ENCODE measurements at regions not wholly inside any gene's neighbourhood (a gene's known extent, or its start where the extent isn't known, plus 50 kb on each side); places are given as distances from the start of the nearest gene placed in this dataset.
"Not testable (repeated sequence)": the region's sequence is repeated elsewhere in the genome, so short reads cannot be mapped to it uniquely, and the experiment has no call there.

DNA sequence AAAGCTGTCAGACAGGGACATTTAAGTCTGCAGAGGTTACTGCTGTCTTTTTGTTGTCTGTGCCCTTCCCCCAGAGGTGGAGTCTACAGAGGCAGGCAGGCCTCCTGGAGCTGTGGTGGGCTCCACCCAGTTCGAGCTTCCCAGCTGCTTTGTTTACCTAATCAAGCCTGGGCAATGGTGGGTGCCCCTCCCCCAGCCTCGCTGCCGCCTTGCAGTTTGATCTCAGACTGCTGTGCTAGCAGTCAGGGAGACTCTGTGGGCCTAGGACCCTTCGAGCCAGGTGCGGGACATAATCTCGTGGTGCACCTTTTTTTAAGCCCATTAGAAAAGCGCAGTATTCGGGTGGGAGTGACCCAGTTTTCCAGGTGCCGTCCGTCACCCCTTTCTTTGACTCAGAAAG is 384.2 kb upstream of the SYNCRIP start:
- H3K36me3 ChIP-seq (ENCODE audit: control insufficient read depth in 3 of 3, insufficient read depth in 3 of 3, low read length in 3 of 3); H3K4me1 ChIP-seq (ENCODE audit: control insufficient read depth in 3 of 3, insufficient read depth in 3 of 3, low read length in 3 of 3); H3K9me3 ChIP-seq (ENCODE audit: control insufficient read depth in 3 of 3, low read length in 3 of 3); H3K27me3 ChIP-seq (ENCODE audit: control insufficient read depth in 3 of 3, insufficient read depth in 3 of 3, low read length in 3 of 3); H3K4me3 ChIP-seq (ENCODE audit: low read length in 3 of 3); H3K27ac ChIP-seq (ENCODE audit: low read depth, low read length); H3K9ac ChIP-seq (ENCODE audit: low read depth in 1 of 3, low read length in 3 of 3): not testable (repeated sequence)

DNA sequence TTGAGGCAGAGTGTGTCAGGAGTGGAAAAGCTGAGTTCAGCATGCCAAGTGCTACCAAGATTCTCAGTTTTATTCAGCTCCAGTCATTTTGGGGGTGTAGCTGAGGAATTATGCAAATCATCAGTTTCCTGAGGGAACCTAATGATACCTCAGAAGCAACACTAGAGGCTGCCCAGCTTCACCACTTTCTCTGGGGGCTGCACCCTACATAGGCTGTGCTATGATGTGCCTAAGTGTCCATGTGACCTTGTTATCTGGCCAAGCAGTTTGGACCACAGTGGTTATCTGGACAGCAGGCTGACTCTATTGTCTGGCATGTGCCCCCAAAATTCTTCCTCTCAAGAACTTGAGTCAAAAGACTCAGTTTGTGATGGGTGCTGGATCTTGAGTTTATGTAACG is 374.6 kb upstream of the SYNCRIP start:
- Histone ChIP-seq H3K27ac (ENCODE audit: low read depth, low read length) (no peak overlapping the region), H3K4me3 (ENCODE audit: low read length in 3 of 3) (no peak overlapping the region), H3K36me3 (ENCODE audit: control insufficient read depth in 3 of 3, insufficient read depth in 3 of 3, low read length in 3 of 3) (no peaks in the 10 kb centered on the region), H3K9ac (ENCODE audit: low read depth in 1 of 3, low read length in 3 of 3) (no peak overlapping the region), H3K4me1 (ENCODE audit: control insufficient read depth in 3 of 3, insufficient read depth in 3 of 3, low read length in 3 of 3) (no peaks in the 10 kb centered on the region), H3K27me3 (ENCODE audit: control insufficient read depth in 3 of 3, insufficient read depth in 3 of 3, low read length in 3 of 3) (no peaks in the 10 kb centered on the region), H3K9me3 (ENCODE audit: control insufficient read depth in 3 of 3, low read length in 3 of 3) (no peaks in the 10 kb centered on the region)

GRCh38 chr6:86016567-86016966 is 373.9 kb upstream of the SYNCRIP start:
- H3K4me1 ChIP-seq (ENCODE audit: control insufficient read depth in 3 of 3, insufficient read depth in 3 of 3, low read length in 3 of 3), result no peaks in the 10 kb centered on the region
- H3K27me3 ChIP-seq (ENCODE audit: control insufficient read depth in 3 of 3, insufficient read depth in 3 of 3, low read length in 3 of 3), result no peaks in the 10 kb centered on the region
- H3K27ac ChIP-seq (ENCODE audit: low read depth, low read length), result no peak overlapping the region
- no peak overlapping the region for H3K9ac ChIP-seq (ENCODE audit: low read depth in 1 of 3, low read length in 3 of 3)
- H3K9me3 ChIP-seq (ENCODE audit: control insufficient read depth in 3 of 3, low read length in 3 of 3), result no peaks in the 10 kb centered on the region
- no peaks in the 10 kb centered on the region for H3K36me3 ChIP-seq (ENCODE audit: control insufficient read depth in 3 of 3, insufficient read depth in 3 of 3, low read length in 3 of 3)
- H3K4me3 ChIP-seq (ENCODE audit: low read length in 3 of 3), result no peak overlapping the region

GRCh38 chr6:86016077-86016476 is 373.4 kb upstream of the SYNCRIP start:
- H3K36me3 ChIP-seq (ENCODE audit: control insufficient read depth in 3 of 3, insufficient read depth in 3 of 3, low read length in 3 of 3), result no peaks in the 10 kb centered on the region
- H3K27ac ChIP-seq (ENCODE audit: low read depth, low read length), result no peak overlapping the region

DNA sequence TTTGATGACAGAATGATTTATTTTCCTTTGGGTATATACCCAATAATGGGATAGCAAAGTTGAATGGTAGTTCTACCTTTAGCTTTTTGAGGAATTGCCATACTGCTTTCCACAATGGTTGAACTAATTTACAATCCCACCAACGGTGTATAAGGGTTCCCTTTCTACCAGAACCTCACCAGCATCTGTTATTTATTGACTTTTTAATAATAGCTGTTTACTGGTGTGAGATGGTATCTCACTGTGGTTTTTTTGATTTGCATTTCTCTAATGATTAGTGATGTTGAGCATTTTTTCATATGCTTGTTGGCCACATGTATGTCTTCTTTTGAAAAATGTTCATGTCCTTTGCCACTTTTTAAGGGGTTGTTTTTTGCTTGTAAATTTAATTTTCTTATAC is 370.3 kb upstream of the SYNCRIP start:
- H3K27ac ChIP-seq (ENCODE audit: low read depth, low read length); H3K4me3 ChIP-seq (ENCODE audit: low read length in 3 of 3); H3K9ac ChIP-seq (ENCODE audit: low read depth in 1 of 3, low read length in 3 of 3); H3K27me3 ChIP-seq (ENCODE audit: control insufficient read depth in 3 of 3, insufficient read depth in 3 of 3, low read length in 3 of 3); H3K4me1 ChIP-seq (ENCODE audit: control insufficient read depth in 3 of 3, insufficient read depth in 3 of 3, low read length in 3 of 3); H3K36me3 ChIP-seq (ENCODE audit: control insufficient read depth in 3 of 3, insufficient read depth in 3 of 3, low read length in 3 of 3); H3K9me3 ChIP-seq (ENCODE audit: control insufficient read depth in 3 of 3, low read length in 3 of 3): not testable (repeated sequence)

More at GRCh38 chr6:86016077-86016476, 373.4 kb upstream of the SYNCRIP start:
- H3K27me3 ChIP-seq (ENCODE audit: control insufficient read depth in 3 of 3, insufficient read depth in 3 of 3, low read length in 3 of 3), result no peaks in the 10 kb centered on the region
- H3K9me3 ChIP-seq (ENCODE audit: control insufficient read depth in 3 of 3, low read length in 3 of 3), result no peaks in the 10 kb centered on the region
- no peak overlapping the region for H3K9ac ChIP-seq (ENCODE audit: low read depth in 1 of 3, low read length in 3 of 3)
- no peaks in the 10 kb centered on the region for H3K4me1 ChIP-seq (ENCODE audit: control insufficient read depth in 3 of 3, insufficient read depth in 3 of 3, low read length in 3 of 3)
- no peak overlapping the region for H3K4me3 ChIP-seq (ENCODE audit: low read length in 3 of 3)

DNA sequence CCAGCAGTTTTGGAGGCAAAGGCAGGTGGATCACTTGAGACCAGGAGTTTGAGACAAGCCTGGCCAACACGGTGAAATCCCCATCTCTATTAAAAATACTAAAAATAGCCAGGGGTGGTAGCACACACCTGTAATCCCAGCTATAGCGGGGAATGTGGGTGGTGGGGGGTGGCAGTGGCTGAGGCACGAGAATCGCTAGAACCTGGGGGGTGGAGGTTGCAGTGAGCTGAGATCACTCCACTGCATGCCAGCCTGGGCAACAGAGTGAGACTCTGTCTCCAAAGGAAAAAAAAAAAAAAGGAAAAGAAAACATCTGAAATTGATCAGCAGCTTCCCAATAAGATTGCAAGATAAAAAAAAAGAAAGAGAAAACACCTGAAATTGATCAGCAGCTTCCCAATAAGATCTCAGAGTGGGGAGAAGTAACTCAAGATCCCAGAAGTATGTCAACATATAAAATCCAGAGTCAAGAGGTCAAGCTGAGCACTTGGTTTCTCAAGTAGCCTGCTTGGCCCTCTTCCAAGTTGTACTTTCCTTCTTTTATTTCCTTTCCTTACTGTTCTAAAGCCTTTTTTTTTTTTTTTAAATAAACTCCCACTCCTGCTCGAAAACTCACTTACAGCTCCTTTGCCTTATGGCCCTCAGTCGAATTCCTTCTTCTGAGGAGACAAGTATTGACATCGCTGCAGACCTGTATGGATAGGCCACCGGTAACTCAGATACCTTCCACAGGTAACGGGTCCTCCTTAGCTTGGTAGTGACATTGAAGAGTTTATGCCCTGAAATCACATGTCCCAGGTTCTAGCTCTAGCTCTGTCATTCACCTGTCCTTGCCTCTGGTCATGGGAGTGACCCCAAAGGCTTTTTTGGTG is 368.5 kb upstream of the SYNCRIP start:
- no peak overlapping the region for H3K27ac ChIP-seq (ENCODE audit: low read depth, low read length)

DNA sequence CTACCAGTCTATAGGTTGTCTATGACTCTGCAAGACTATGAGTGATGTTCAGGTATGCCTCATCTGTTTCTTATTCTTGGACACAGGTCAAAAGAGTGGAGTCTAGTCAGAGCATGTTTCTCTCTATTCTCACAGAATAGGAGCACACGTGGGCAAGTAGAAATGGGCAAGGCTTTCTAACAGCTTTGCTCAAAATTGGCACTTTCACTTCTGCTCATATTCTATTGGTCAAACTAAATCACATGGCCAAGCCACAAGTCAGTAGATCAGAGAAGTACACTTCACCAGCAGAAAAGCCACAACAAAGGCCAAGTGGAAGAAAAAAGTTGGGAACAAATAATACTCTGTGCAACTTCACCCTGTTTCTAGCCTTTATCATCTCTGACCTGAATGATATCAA is 354.5 kb upstream of the SYNCRIP start:
- Histone ChIP-seq H3K9ac (ENCODE audit: low read depth in 1 of 3, low read length in 3 of 3) (no peak overlapping the region), H3K36me3 (ENCODE audit: control insufficient read depth in 3 of 3, insufficient read depth in 3 of 3, low read length in 3 of 3) (no peaks in the 10 kb centered on the region), H3K4me3 (ENCODE audit: low read length in 3 of 3) (no peak overlapping the region), H3K9me3 (ENCODE audit: control insufficient read depth in 3 of 3, low read length in 3 of 3) (no peaks in the 10 kb centered on the region), H3K4me1 (ENCODE audit: control insufficient read depth in 3 of 3, insufficient read depth in 3 of 3, low read length in 3 of 3) (no peaks in the 10 kb centered on the region), H3K27ac (ENCODE audit: low read depth, low read length) (no peak overlapping the region), H3K27me3 (ENCODE audit: control insufficient read depth in 3 of 3, insufficient read depth in 3 of 3, low read length in 3 of 3) (no peaks in the 10 kb centered on the region)

More for the DNA sequence above, 368.5 kb upstream of the SYNCRIP start:
- Histone ChIP-seq H3K9ac (ENCODE audit: low read depth in 1 of 3, low read length in 3 of 3) (no peak overlapping the region), H3K9me3 (ENCODE audit: control insufficient read depth in 3 of 3, low read length in 3 of 3) (no peaks in the 10 kb centered on the region), H3K27me3 (ENCODE audit: control insufficient read depth in 3 of 3, insufficient read depth in 3 of 3, low read length in 3 of 3) (no peaks in the 10 kb centered on the region), H3K4me3 (ENCODE audit: low read length in 3 of 3) (no peak overlapping the region), H3K36me3 (ENCODE audit: control insufficient read depth in 3 of 3, insufficient read depth in 3 of 3, low read length in 3 of 3) (no peaks in the 10 kb centered on the region), H3K4me1 (ENCODE audit: control insufficient read depth in 3 of 3, insufficient read depth in 3 of 3, low read length in 3 of 3) (no peaks in the 10 kb centered on the region)

DNA sequence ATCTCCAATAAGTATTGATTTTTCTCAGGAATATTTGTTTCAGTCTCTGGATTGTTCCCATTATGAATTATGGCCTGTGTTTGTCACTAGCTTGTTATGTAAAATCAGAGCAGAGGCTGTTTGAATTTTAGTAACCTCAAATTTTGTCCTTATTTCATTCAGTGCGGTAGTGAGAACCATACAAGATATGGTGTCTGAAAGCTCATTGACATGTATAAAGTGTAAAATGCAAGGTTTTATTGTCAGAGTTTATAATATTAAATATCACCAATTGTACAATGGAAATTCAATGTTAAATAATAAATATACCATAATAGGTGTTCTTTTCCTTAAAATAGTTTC is 353.3 kb upstream of the SYNCRIP start:
- Histone ChIP-seq H3K9me3 (ENCODE audit: control insufficient read depth in 3 of 3, low read length in 3 of 3) (no peaks in the 10 kb centered on the region), H3K4me3 (ENCODE audit: low read length in 3 of 3) (no peak overlapping the region), H3K9ac (ENCODE audit: low read depth in 1 of 3, low read length in 3 of 3) (no peak overlapping the region), H3K27me3 (ENCODE audit: control insufficient read depth in 3 of 3, insufficient read depth in 3 of 3, low read length in 3 of 3) (no peaks in the 10 kb centered on the region), H3K27ac (ENCODE audit: low read depth, low read length) (no peak overlapping the region), H3K4me1 (ENCODE audit: control insufficient read depth in 3 of 3, insufficient read depth in 3 of 3, low read length in 3 of 3) (no peaks in the 10 kb centered on the region), H3K36me3 (ENCODE audit: control insufficient read depth in 3 of 3, insufficient read depth in 3 of 3, low read length in 3 of 3) (no peaks in the 10 kb centered on the region)

DNA sequence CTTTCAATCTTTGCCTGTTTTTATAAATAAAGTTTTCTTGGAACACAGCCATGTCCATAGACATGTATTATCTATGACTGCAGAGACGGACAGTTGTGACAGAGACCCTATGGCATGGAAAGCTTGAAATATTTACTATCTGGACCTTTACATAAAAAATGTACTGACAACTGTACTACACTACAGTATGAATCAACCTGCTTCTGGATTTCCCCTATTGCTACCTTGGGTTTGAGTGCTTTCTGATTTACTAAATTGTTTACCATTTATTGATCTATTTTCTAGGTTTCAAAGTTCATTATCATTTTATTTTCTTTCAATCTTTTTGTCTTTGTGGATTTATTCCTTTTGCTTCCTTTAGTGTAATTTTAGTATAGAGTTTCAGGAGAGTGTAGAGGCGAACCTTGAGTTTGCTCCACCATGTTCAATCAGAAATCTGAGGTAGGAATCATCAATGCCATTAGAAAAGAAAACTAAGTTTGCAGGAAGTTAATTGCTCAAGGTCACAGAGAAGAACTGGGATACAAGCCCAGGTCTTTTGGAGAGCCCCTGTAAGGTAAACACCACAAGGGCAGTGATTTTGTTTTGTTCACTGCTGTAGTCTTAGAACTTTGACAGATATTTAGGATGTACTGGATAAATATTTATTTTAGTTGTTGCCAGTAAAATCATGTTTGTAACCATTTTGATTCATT is 352.8 kb upstream of the SYNCRIP start:
- Histone ChIP-seq H3K4me1 (ENCODE audit: control insufficient read depth in 3 of 3, insufficient read depth in 3 of 3, low read length in 3 of 3) (no peaks in the 10 kb centered on the region), H3K4me3 (ENCODE audit: low read length in 3 of 3) (no peak overlapping the region), H3K27ac (ENCODE audit: low read depth, low read length) (no peak overlapping the region)

DNA sequence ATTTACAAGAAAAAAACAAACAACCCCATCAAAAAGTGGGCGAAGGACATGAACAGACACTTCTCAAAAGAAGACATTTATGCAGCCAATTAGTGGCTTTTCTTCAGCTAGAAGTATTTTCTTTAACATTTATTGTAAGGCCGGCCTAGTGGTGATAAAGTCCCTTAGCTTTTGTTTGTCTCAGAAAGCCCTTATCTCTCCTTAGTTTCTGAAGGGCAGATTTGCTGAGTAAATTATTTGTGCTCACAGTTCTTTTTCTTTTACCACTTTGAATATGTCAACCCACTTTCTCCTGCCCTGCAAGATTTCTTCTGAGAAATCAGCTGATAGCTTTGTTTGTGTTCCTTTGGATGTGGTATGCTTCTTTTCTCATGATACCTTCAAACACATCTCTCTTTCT is 344.0 kb upstream of the SYNCRIP start:
- no peak overlapping the region for H3K4me3 ChIP-seq (ENCODE audit: low read length in 3 of 3)
- no peak overlapping the region for H3K9ac ChIP-seq (ENCODE audit: low read depth in 1 of 3, low read length in 3 of 3)
- no peaks in the 10 kb centered on the region for H3K36me3 ChIP-seq (ENCODE audit: control insufficient read depth in 3 of 3, insufficient read depth in 3 of 3, low read length in 3 of 3)
- H3K27me3 ChIP-seq (ENCODE audit: control insufficient read depth in 3 of 3, insufficient read depth in 3 of 3, low read length in 3 of 3), result no peaks in the 10 kb centered on the region
- H3K9me3 ChIP-seq (ENCODE audit: control insufficient read depth in 3 of 3, low read length in 3 of 3), result peaks cover 4 to 9% (median 7%) of the 10 kb centered on the region in 3 donors
- no peak overlapping the region for H3K27ac ChIP-seq (ENCODE audit: low read depth, low read length)
- no peaks in the 10 kb centered on the region for H3K4me1 ChIP-seq (ENCODE audit: control insufficient read depth in 3 of 3, insufficient read depth in 3 of 3, low read length in 3 of 3)

More for the DNA sequence above, 352.8 kb upstream of the SYNCRIP start:
- no peak overlapping the region for H3K9ac ChIP-seq (ENCODE audit: low read depth in 1 of 3, low read length in 3 of 3)
- no peaks in the 10 kb centered on the region for H3K27me3 ChIP-seq (ENCODE audit: control insufficient read depth in 3 of 3, insufficient read depth in 3 of 3, low read length in 3 of 3)
- no peaks in the 10 kb centered on the region for H3K9me3 ChIP-seq (ENCODE audit: control insufficient read depth in 3 of 3, low read length in 3 of 3)
- no peaks in the 10 kb centered on the region for H3K36me3 ChIP-seq (ENCODE audit: control insufficient read depth in 3 of 3, insufficient read depth in 3 of 3, low read length in 3 of 3)
